Stomach (tissue), 8 donors: ENCODE measurements at regions not wholly inside any gene's neighbourhood (a gene's known extent, or its start where the extent isn't known, plus 50 kb on each side); places are given as distances from the start of the nearest gene placed in this dataset.

Experiments
- DNase-seq, 2 donors: peaks; one replicate each; pipeline versions ENCODE4 v3.0.0 to v3.0.0-alpha.2; 2013 to 2019
- H3K27ac ChIP-seq, 5 donors: fragments of 200-600 bp in 4 of 5; sonication (generic) in 4 of 5; one replicate each; pipeline ENCODE4 v1.5.1; 2013 to 2019; ENCODE audit warnings: mild to moderate bottlenecking in 1 of 5, moderate library complexity in 1 of 5
- H3K27me3 ChIP-seq, 3 donors: fragments of 200-600 bp; sonication (generic); one replicate each; pipeline ENCODE4 v1.5.1; 2017 to 2019; ENCODE audit warnings: mixed run types in 1 of 3
- H3K36me3 ChIP-seq, 4 donors: fragments of 200-600 bp; sonication (generic); 1 replicate in 3 of 4; 2 replicates in 1 of 4; pipeline ENCODE4 v1.5.1; 2016 to 2019
- H3K4me1 ChIP-seq, 4 donors: fragments of 200-600 bp; sonication (generic); one replicate each; pipeline ENCODE4 v1.5.1; 2016 to 2019
- H3K4me3 ChIP-seq, 4 donors: fragments of 200-600 bp; sonication (generic) in 3 of 4; one replicate each; pipeline ENCODE4 v1.5.1; 2016 to 2019; ENCODE audit warnings: mild to moderate bottlenecking in 1 of 4
- H3K9me3 ChIP-seq, 4 donors: fragments of 200-600 bp; sonication (generic); one replicate each; pipeline ENCODE4 v1.5.1; 2016 to 2019
- EP300 ChIP-seq: sonication (generic); formaldehyde crosslinking; IDR thresholded peaks from one replicate; pipeline ENCODE4 v1.6.1; 2017; ENCODE audit warnings: antibody characterized with exemption
- POLR2A ChIP-seq, 4 donors: fragments of 450-650 bp; IDR thresholded peaks; one replicate each; pipeline ENCODE4 v1.6.1; 2016; ENCODE audit warnings: antibody characterized with exemption in 4 of 4, control low read depth in 2 of 4, mild to moderate bottlenecking in 1 of 4, moderate library complexity in 1 of 4
- POLR2AphosphoS5 ChIP-seq, 3 donors: sonication (generic); formaldehyde crosslinking; IDR thresholded peaks; one replicate each; pipeline ENCODE4 v1.6.1; 2016; ENCODE audit warnings: antibody characterized with exemption in 3 of 3
- WGBS, 5 donors: extraction: QIAGEN DNeasy Blood & Tissue Kit in 3 of 5; methylation state at CpG; one replicate each; pipeline versions ENCODE4 v1.1.5 to v1.1.7; 2013 to 2018; 5-methylcytosine and 5-hydroxymethylcytosine counted together
- intact Hi-C: fragments of 100-400 bp; cut with DNase I; formaldehyde crosslinking; loops from one replicate; pipeline ENCODE4 v1.15.1; 2023; ENCODE audit warnings: low total_unique reads
- TF ChIP-seq, protein P1 (sequence below), 7 experiments: fragments of 450-650 bp in 4 of 7; fragments of 200-600 bp in 3 of 7; sonication (generic) in 3 of 7; IDR thresholded peaks; one replicate each; pipeline ENCODE4 v1.5.1; 2016 to 2019; ENCODE audit warnings: antibody characterized with exemption in 7 of 7, control low read depth in 2 of 7, mild to moderate bottlenecking in 1 of 7
- donor health status: healthy with polysubstance abuse.
- donor health status: Bipolar disorder and iron deficiency.
- donor health status: healthy.

DNA sequence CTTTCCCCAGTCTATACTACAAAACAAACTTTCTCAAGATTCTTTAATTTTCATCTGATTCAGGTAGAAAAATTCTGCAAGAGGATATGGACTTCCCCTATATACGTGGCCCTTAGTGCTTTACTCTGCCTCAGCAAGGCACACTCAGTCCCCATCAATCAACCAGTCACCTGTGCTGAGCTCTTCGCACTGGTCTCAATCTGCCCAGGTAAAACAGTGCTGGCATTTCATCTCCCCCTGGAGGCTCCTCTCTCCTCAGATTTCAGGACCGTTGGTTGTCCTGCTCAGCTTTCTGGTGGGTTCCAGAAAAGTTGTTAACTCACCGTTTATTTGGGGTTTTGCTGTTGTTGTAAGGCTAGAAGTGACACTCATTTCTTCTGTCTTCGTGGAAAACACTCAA lies 518.1 kb downstream of the TRIML1 start:
- 71 to 78% (median 74%) methylated on average over 5 of the region's 5 CpGs for WGBS, 5 donors
- Histone ChIP-seq H3K9me3 (peaks cover 0 to 4% (median 1%) of the 10 kb centered on the region in 4 donors), H3K4me1 (no peaks in the 10 kb centered on the region), H3K27ac (no peak overlapping the region), H3K4me3 (no peak overlapping the region), H3K36me3 (no peaks in the 10 kb centered on the region), H3K27me3 (no peaks in the 10 kb centered on the region)
- DNase-seq: no peak
- TF ChIP-seq POLR2AphosphoS5 (IDR thresholded peaks at IDR 0.05) (no peak), EP300 (no peak), POLR2A (IDR thresholded peaks at IDR 0.05) (no peak)
- TF ChIP-seq, protein P1, sequence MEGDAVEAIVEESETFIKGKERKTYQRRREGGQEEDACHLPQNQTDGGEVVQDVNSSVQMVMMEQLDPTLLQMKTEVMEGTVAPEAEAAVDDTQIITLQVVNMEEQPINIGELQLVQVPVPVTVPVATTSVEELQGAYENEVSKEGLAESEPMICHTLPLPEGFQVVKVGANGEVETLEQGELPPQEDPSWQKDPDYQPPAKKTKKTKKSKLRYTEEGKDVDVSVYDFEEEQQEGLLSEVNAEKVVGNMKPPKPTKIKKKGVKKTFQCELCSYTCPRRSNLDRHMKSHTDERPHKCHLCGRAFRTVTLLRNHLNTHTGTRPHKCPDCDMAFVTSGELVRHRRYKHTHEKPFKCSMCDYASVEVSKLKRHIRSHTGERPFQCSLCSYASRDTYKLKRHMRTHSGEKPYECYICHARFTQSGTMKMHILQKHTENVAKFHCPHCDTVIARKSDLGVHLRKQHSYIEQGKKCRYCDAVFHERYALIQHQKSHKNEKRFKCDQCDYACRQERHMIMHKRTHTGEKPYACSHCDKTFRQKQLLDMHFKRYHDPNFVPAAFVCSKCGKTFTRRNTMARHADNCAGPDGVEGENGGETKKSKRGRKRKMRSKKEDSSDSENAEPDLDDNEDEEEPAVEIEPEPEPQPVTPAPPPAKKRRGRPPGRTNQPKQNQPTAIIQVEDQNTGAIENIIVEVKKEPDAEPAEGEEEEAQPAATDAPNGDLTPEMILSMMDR (IDR thresholded peaks at IDR 0.05): no peak
- intact Hi-C loops: no loop called here

GRCh38 chr4:188658958-188659522 lies 519.8 kb downstream of the TRIML1 start:
- no peaks in the 10 kb centered on the region for H3K4me1 ChIP-seq
- H3K27me3 ChIP-seq: no peaks in the 10 kb centered on the region
- intact Hi-C loops: no loop called here
- DNase-seq: no peak
- TF ChIP-seq POLR2A (IDR thresholded peaks at IDR 0.05) (no peak), POLR2AphosphoS5 (IDR thresholded peaks at IDR 0.05) (no peak), EP300 (no peak)
- TF ChIP-seq, protein P1 (IDR thresholded peaks at IDR 0.05): no peak
- WGBS, 5 donors: 83 to 96% (median 91%) methylated on average over 18 to 48 of the region's 48 CpGs
- H3K4me3 ChIP-seq: no peak overlapping the region
- no peak overlapping the region for H3K27ac ChIP-seq
- H3K36me3 ChIP-seq: no peaks in the 10 kb centered on the region
- peaks cover 0 to 4% (median 1%) of the 10 kb centered on the region in 4 donors for H3K9me3 ChIP-seq

- H3K9me3 ChIP-seq: peaks cover 0 to 4% (median 1%) of the 10 kb centered on the region in 4 donors
- TF ChIP-seq, protein P1 (IDR thresholded peaks at IDR 0.05): no peak
- TF ChIP-seq POLR2A (IDR thresholded peaks at IDR 0.05) (no peak), POLR2AphosphoS5 (IDR thresholded peaks at IDR 0.05) (no peak), EP300 (no peak)
- H3K4me1 ChIP-seq: no peaks in the 10 kb centered on the region
- no peaks in the 10 kb centered on the region for H3K27me3 ChIP-seq
- 73 to 93% (median 82%) methylated on average over 7 of the region's 7 CpGs for WGBS, 5 donors
- H3K36me3 ChIP-seq: no peaks in the 10 kb centered on the region
- intact Hi-C loops: no loop called here
- no peak overlapping the region for H3K4me3 ChIP-seq
- DNase-seq: no peak
- no peak overlapping the region for H3K27ac ChIP-seq
Observed at GRCh38 chr4:188660796-188661195, 521.6 kb downstream of the TRIML1 start.

- no peaks in the 10 kb centered on the region for H3K27me3 ChIP-seq
- 76 to 88% (median 84%) methylated on average over 2 of the region's 2 CpGs for WGBS, 5 donors
- H3K9me3 ChIP-seq: peaks cover 0 to 4% (median 1%) of the 10 kb centered on the region in 4 donors
- no peak overlapping the region for H3K27ac ChIP-seq
- TF ChIP-seq, protein P1 (IDR thresholded peaks at IDR 0.05): no peak
- no peak for TF ChIP-seq POLR2A (IDR thresholded peaks at IDR 0.05)
- TF ChIP-seq EP300: no peak
- no peak for TF ChIP-seq POLR2AphosphoS5 (IDR thresholded peaks at IDR 0.05)
- intact Hi-C loops: no loop called here
- DNase-seq: no peak
- H3K36me3 ChIP-seq: no peaks in the 10 kb centered on the region
- no peaks in the 10 kb centered on the region for H3K4me1 ChIP-seq
- H3K4me3 ChIP-seq: no peak overlapping the region
Observed at GRCh38 chr4:188661502-188661901, 522.3 kb downstream of the TRIML1 start.
